GM23338 (cell line): ENCODE measurements at regions not wholly inside any gene's neighbourhood (a gene's known extent, or its start where the extent isn't known, plus 50 kb on each side); places are given as distances from the start of the nearest gene placed in this dataset.

ENCODE experiments used
- ATAC-seq: fragments of 200-7000 bp; cut with Tn5 transposase; 3 replicates; pipeline ENCODE4 v1.9.1; 2020
- DNase-seq: peaks from one replicate; pipeline ENCODE4 v3.0.0-alpha.2; 2015; ENCODE audit warnings: low spot score
- H2AFZ ChIP-seq: fragments of 200-600 bp; sonication (generic); 2 replicates; pipeline ENCODE4 v1.8.0; 2016; ENCODE audit warnings: antibody characterized with exemption, mild to moderate bottlenecking, moderate library complexity
- H3F3A ChIP-seq: fragments of 200-600 bp; sonication (generic); replicated peaks from 2 replicates; pipeline ENCODE4 v1.8.0; 2017; ENCODE audit warnings: antibody characterized with exemption, mixed run types, low read depth
- H3K27ac ChIP-seq: fragments of 200-600 bp; sonication (generic); 2 replicates; pipeline ENCODE4 v1.6.1; 2016; ENCODE audit warnings: low read depth
- H3K27me3 ChIP-seq: fragments of 200-600 bp; sonication (generic); 2 replicates; pipeline ENCODE4 v1.8.0; 2016; ENCODE audit warnings: mild to moderate bottlenecking, mixed run types, moderate library complexity; ENCODE audit not compliant: insufficient read depth
- H3K36me3 ChIP-seq: fragments of 200-600 bp; sonication (generic); 2 replicates; pipeline ENCODE4 v1.8.0; 2016; ENCODE audit warnings: mild to moderate bottlenecking; ENCODE audit not compliant: insufficient read depth
- H3K4me1 ChIP-seq: fragments of 200-600 bp; sonication (generic); 2 replicates; pipeline ENCODE4 v1.8.0; 2016; ENCODE audit warnings: mild to moderate bottlenecking, moderate library complexity; ENCODE audit not compliant: insufficient read depth
- H3K4me2 ChIP-seq: fragments of 200-600 bp; sonication (generic); 2 replicates; pipeline ENCODE4 v1.7.1; 2017; ENCODE audit warnings: mixed run types
- H3K4me3 ChIP-seq: fragments of 200-600 bp; sonication (generic); 2 replicates; pipeline ENCODE4 v1.6.1; 2016; ENCODE audit warnings: mixed run types
- H3K79me2 ChIP-seq: fragments of 200-600 bp; sonication (generic); replicated peaks from 2 replicates; pipeline ENCODE4 v1.8.0; 2017; ENCODE audit warnings: mild to moderate bottlenecking; ENCODE audit not compliant: insufficient read depth
- H3K9me2 ChIP-seq: fragments of 200-600 bp; sonication (generic); 2 replicates; pipeline ENCODE4 v1.8.0; 2017; ENCODE audit not compliant: insufficient read depth
- H4K20me1 ChIP-seq: fragments of 200-600 bp; sonication (generic); replicated peaks from 2 replicates; pipeline ENCODE4 v1.8.0; 2017; ENCODE audit warnings: mild to moderate bottlenecking; ENCODE audit not compliant: insufficient read depth
- H3K27ac Mint-ChIP-seq: 2 replicates; pipeline ENCODE4 v1.8.0; 2020; ENCODE audit warnings: inconsistent platforms, mild to moderate bottlenecking, moderate library complexity, mixed read lengths
- H3K27me3 Mint-ChIP-seq: 3 replicates; pipeline ENCODE4 v1.8.0; 2022; ENCODE audit warnings: low read depth, mild to moderate bottlenecking, moderate library complexity, mixed read lengths, inconsistent platforms; ENCODE audit not compliant: insufficient read depth, poor library complexity
- H3K36me3 Mint-ChIP-seq: 3 replicates; pipeline ENCODE4 v1.8.0; 2021; ENCODE audit warnings: low read depth, mild to moderate bottlenecking, inconsistent platforms, moderate library complexity, mixed read lengths
- H3K4me1 Mint-ChIP-seq: 3 replicates; pipeline ENCODE4 v1.8.0; 2020; ENCODE audit warnings: mild to moderate bottlenecking, inconsistent platforms, mixed read lengths
- H3K4me3 Mint-ChIP-seq: 3 replicates; pipeline ENCODE4 v1.8.0; 2021; ENCODE audit warnings: moderate library complexity, mild to moderate bottlenecking, inconsistent platforms, mixed read lengths
- H3K9me3 Mint-ChIP-seq: 3 replicates; pipeline ENCODE4 v1.8.0; 2020; ENCODE audit warnings: moderate library complexity, mild to moderate bottlenecking, inconsistent platforms, mixed read lengths
- CREB1 ChIP-seq: fragments of 250-450 bp; sonication (Bioruptor Pico); IDR thresholded peaks from 2 replicates; pipeline ENCODE4 v1.5.0; 2020; ENCODE audit warnings: low read depth, mild to moderate bottlenecking, moderate library complexity
- CTCF ChIP-seq, 2 experiments: fragments of 200-600 bp in 1 of 2; sonication (generic) in 1 of 2; conservative IDR thresholded peaks; 2 replicates each; pipeline versions ENCODE4 v1.5.1 to v1.6.1; 2016 to 2017; ENCODE audit warnings: antibody characterized with exemption in 2 of 2, low read depth in 2 of 2, mild to moderate bottlenecking in 2 of 2, moderate library complexity in 1 of 2
- EZH2 ChIP-seq: fragments of 200-600 bp; sonication (generic); IDR thresholded peaks from one replicate; pipeline ENCODE4 v1.8.0; 2017; ENCODE audit warnings: antibody characterized with exemption, mild to moderate bottlenecking, low read depth; ENCODE audit not compliant: unreplicated experiment
- EZH2phosphoT487 ChIP-seq: fragments of 200-600 bp; sonication (generic); IDR thresholded peaks from one replicate; pipeline ENCODE4 v1.8.1; 2018; ENCODE audit warnings: antibody characterized with exemption; ENCODE audit not compliant: unreplicated experiment
- JUNB ChIP-seq: IDR thresholded peaks from one replicate; pipeline ENCODE4 v1.6.1; 2016; ENCODE audit warnings: antibody characterized with exemption; ENCODE audit not compliant: unreplicated experiment
- NANOG ChIP-seq: IDR thresholded peaks from 2 replicates; pipeline ENCODE4 v1.6.1; 2016; ENCODE audit warnings: antibody characterized with exemption, borderline replicate concordance
- POLR2AphosphoS5 ChIP-seq: IDR thresholded peaks from 2 replicates; pipeline ENCODE4 v1.6.1; 2016; ENCODE audit warnings: antibody characterized with exemption, low read depth
- REST ChIP-seq: IDR thresholded peaks from one replicate; pipeline ENCODE4 v1.6.1; 2018; ENCODE audit warnings: antibody characterized with exemption; ENCODE audit not compliant: unreplicated experiment
- STAT1 ChIP-seq: IDR thresholded peaks from one replicate; pipeline ENCODE4 v1.6.1; 2016; ENCODE audit warnings: antibody characterized with exemption; ENCODE audit not compliant: unreplicated experiment
- ZNF331 ChIP-seq: fragments of 250-450 bp; sonication (Bioruptor Pico); IDR thresholded peaks from 2 replicates; pipeline ENCODE4 v1.5.0; 2020; ENCODE audit warnings: low read depth, mild to moderate bottlenecking, moderate library complexity

GRCh38 chr4:41874398-41874797 lies 60.8 kb upstream of the TMEM33 start:
- DNase-seq (no peak), ATAC-seq (no peak)
- peaks cover 18% of the 10 kb centered on the region for H3F3A ChIP-seq
- H3K27ac ChIP-seq = no peak overlapping the region
- H3K9me2 ChIP-seq = no peaks in the 10 kb centered on the region
- H2AFZ ChIP-seq = no peak overlapping the region
- Mint-ChIP-seq H3K9me3 (no peaks in the 10 kb centered on the region; the same call in 2 of the 3 replicates), H3K4me1 (peaks cover 42% of the 10 kb centered on the region), H3K27me3 (peaks cover 99% of the 10 kb centered on the region), H3K36me3 (no peaks in the 10 kb centered on the region), H3K4me3 (no peak overlapping the region), H3K27ac (no peak overlapping the region)
- peaks cover 100% of the 10 kb centered on the region for H3K27me3 ChIP-seq
- peaks cover 30% of the 10 kb centered on the region for H4K20me1 ChIP-seq
- peak overlapping the region; percentile 49; the same call in 1 of the 2 replicates for H3K4me3 ChIP-seq
- peaks cover 74% of the 10 kb centered on the region for H3K4me1 ChIP-seq
- H3K79me2 ChIP-seq = no peaks in the 10 kb centered on the region
- H3K36me3 ChIP-seq = no peaks in the 10 kb centered on the region
- H3K4me2 ChIP-seq = peak overlapping the region; percentile 79
- TF ChIP-seq ZNF331 (CRISPR knock-in tag) (no peak), CTCF (conservative IDR thresholded peaks at IDR 0.05; ENCODE audit: low read depth in 2 of 2) (no peak; a peak in 1 of 4 replicates), STAT1 (no peak), POLR2AphosphoS5 (no peak), EZH2phosphoT487 (no peak), JUNB (no peak), CREB1 (no peak), EZH2 (no peak), NANOG (no peak)

- H2AFZ ChIP-seq = no peak overlapping the region
- peaks cover 35% of the 10 kb centered on the region for H4K20me1 ChIP-seq
- no peaks in the 10 kb centered on the region for H3K9me2 ChIP-seq
- peaks cover 18% of the 10 kb centered on the region for H3F3A ChIP-seq
- TF ChIP-seq REST (no peak), EZH2phosphoT487 (peak; percentile 39), EZH2 (peak; percentile 72)
- H3K27ac ChIP-seq = no peak overlapping the region
- peak overlapping the region; percentile 63 for H3K4me3 Mint-ChIP-seq
- peak overlapping the region; percentile 79 for H3K4me2 ChIP-seq
- no peaks in the 10 kb centered on the region for H3K36me3 Mint-ChIP-seq
- H3K27ac Mint-ChIP-seq = no peak overlapping the region
- H3K27me3 Mint-ChIP-seq = peaks cover 98% of the 10 kb centered on the region
- DNase-seq = peak; percentile 71
- H3K4me1 Mint-ChIP-seq = peaks cover 40% of the 10 kb centered on the region
- no peaks in the 10 kb centered on the region for H3K79me2 ChIP-seq
- peaks cover 66% of the 10 kb centered on the region for H3K4me1 ChIP-seq
- ATAC-seq = peak; percentile 78
- H3K9me3 Mint-ChIP-seq = no peaks in the 10 kb centered on the region; the same call in 2 of the 3 replicates
- H3K36me3 ChIP-seq = no peaks in the 10 kb centered on the region
- peak overlapping the region; percentile 49 for H3K4me3 ChIP-seq
- H3K27me3 ChIP-seq = peaks cover 100% of the 10 kb centered on the region
Measured at GRCh38 chr4:41873380-41874295, 61.6 kb upstream of the TMEM33 start.
